ENCODE measurements at regions not wholly inside any gene's neighbourhood (a gene's known extent, or its start where the extent isn't known, plus 50 kb on each side); places are given as distances from the start of the nearest gene placed in this dataset.

DNA sequence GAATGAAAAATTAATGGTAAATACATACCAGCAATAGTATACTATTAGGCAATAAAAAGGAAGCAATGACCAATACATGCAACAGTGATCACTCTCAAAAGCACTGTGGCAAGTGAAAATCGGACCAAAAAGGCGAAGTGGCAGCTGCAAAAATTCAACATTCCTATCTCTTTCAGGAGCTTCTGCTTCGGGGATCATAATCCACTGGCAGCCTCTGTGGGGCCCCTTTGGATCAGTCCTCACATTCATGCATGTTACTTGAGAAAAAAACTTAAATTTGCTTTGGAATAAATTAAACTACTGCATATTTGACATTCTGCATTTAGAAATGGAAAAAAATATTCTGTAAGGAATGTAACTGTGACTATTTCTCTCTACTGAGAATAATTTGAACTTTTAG, 425.6 kb downstream of the NR2F2 start:
- Histone ChIP-seq H3K4me1 (ENCODE audit: insufficient read depth, low read length) (no peaks in the 10 kb centered on the region), H3K79me2 (ENCODE audit: insufficient read depth, low read length) (no peaks in the 10 kb centered on the region), H3K9ac (ENCODE audit: insufficient read depth, low read depth, low read length) (no peak overlapping the region), H3K9me3 (ENCODE audit: low read length) (no peaks in the 10 kb centered on the region), H3K4me2 (ENCODE audit: low read depth, low read length) (no peak overlapping the region), H3K27ac (ENCODE audit: extremely low read length, insufficient read depth, low read length) (no peak overlapping the region), H3K4me3 (replicated peaks in 1 of 3; ENCODE audit: insufficient read depth in 1 of 3, low read depth in 2 of 3, low read length in 3 of 3) (no peak overlapping the region), H2AFZ (ENCODE audit: low read length) (no peak overlapping the region), H3K36me3 (replicated peaks in 1 of 2; ENCODE audit: control insufficient read depth in 1 of 2, insufficient read depth in 2 of 2, low read length in 2 of 2) (no peaks in the 10 kb centered on the region), H4K20me1 (ENCODE audit: insufficient read depth, low read length) (no peaks in the 10 kb centered on the region), H3K27me3 (ENCODE audit: control insufficient read depth in 1 of 2, insufficient read depth in 2 of 2, low read length in 2 of 2) (no peaks in the 10 kb centered on the region)
- no peak for FAIRE-seq
- TF ChIP-seq NR1H2 (CRISPR knock-in tag; IDR thresholded peaks at IDR 0.05; ENCODE audit: borderline replicate concordance, low read depth) (no peak), ZNF24 (IDR thresholded peaks at IDR 0.05) (no peak), HDAC2 (CRISPR knock-in tag; IDR thresholded peaks at IDR 0.05) (no peak), LCORL (IDR thresholded peaks at IDR 0.05) (no peak), LCORL (CRISPR knock-in tag; IDR thresholded peaks at IDR 0.05) (no peak), NFATC3 (CRISPR knock-in tag; IDR thresholded peaks at IDR 0.05) (no peak), HMGA1 (CRISPR knock-in tag; conservative IDR thresholded peaks at IDR 0.05) (no peak), MIER2 (CRISPR knock-in tag; IDR thresholded peaks at IDR 0.05) (no peak), PCBP1 (IDR thresholded peaks at IDR 0.05; ENCODE audit: borderline replicate concordance, low read depth, low read length) (no peak), MYNN (CRISPR knock-in tag; IDR thresholded peaks at IDR 0.05; ENCODE audit: low read depth) (no peak), MED1 (CRISPR knock-in tag; IDR thresholded peaks at IDR 0.05) (no peak), ZNF761 (CRISPR knock-in tag; conservative IDR thresholded peaks at IDR 0.05) (no peak), U2AF1 (optimal IDR thresholded peaks at IDR 0.05; ENCODE audit: low read depth, low read length) (no peak), ZNF563 (CRISPR knock-in tag; IDR thresholded peaks at IDR 0.05) (no peak)
- TF ChIP-seq, protein P1, sequence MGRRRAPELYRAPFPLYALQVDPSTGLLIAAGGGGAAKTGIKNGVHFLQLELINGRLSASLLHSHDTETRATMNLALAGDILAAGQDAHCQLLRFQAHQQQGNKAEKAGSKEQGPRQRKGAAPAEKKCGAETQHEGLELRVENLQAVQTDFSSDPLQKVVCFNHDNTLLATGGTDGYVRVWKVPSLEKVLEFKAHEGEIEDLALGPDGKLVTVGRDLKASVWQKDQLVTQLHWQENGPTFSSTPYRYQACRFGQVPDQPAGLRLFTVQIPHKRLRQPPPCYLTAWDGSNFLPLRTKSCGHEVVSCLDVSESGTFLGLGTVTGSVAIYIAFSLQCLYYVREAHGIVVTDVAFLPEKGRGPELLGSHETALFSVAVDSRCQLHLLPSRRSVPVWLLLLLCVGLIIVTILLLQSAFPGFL (CRISPR knock-in tag; IDR thresholded peaks at IDR 0.05), result no peak
- intact Hi-C loops (cut with micrococcal nuclease; ENCODE audit: unreplicated experiment) (no loop called here), in situ Hi-C loops (cut with HindIII; ENCODE audit: extremely low pct_ligation_motif_present, low pct_unique_long_range_greater_than_20kb) (no loop called here)
- ChIA-PET POLR2A (no interaction called here), CTCF (ENCODE audit: low intra/inter-chr PET ratio, low total read pairs) (no interaction called here)
- no peak for ATAC-seq
- 2% methylated on average over 3 of the region's 3 CpGs for WGBS (ENCODE audit: low lambda C conversion rate)
- BruUV-seq (replicated peaks), result no TSS peak
- no peak for DNase-seq (ENCODE audit: low spot score)

Measured in HepG2 (cell line).